Activated CD4-positive, alpha-beta T cell treated with anti-CD3 and anti-CD28 coated beads, Interleukin-2, amount 50 U/mL, for 4 hours (primary cell): ENCODE measurements at regions not wholly inside any gene's neighbourhood (a gene's known extent, or its start where the extent isn't known, plus 50 kb on each side); places are given as distances from the start of the nearest gene placed in this dataset.
"Not testable (repeated sequence)": the region's sequence is repeated elsewhere in the genome, so short reads cannot be mapped to it uniquely, and the experiment has no call there.

Source experiments
- DNase-seq, 2 experiments: peaks; one replicate each; pipeline ENCODE4 v3.0.0-alpha.2; 2020

DNA sequence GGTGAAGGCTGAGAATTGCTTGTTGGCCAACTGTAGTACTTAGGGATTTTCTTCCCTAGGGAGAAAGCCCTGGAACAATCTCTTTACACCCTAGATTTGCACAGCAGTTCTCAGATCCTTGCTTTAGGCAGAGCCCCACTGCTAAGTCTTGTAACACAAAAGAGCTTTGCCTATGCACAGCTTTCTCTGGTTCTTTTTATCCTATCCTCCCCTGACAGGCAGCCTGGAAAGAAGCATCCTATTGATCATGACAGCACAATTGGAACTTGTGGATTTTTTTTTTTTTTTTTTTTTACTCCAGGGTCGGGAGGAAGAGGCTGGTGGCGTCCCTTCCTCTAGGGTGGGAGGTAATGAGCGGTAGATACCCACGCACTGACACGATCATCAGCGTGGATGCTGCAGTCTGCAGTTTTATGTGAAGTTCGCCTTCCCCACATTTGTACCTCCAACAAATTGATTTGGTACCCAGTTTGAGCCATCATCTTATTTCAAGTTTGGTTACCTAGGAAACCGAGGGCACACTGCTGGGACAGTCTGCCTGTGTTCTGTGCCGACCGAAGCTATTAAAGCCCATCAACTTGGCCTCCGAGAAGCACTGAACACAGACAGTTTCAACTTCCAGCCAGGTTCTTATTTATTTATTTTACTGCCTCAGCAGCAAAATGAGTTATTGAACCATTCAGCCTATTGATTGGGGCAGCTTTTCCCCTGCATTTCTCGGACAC, 110.1 kb downstream of the NRN1 start:
- DNase-seq = no peak

DNA sequence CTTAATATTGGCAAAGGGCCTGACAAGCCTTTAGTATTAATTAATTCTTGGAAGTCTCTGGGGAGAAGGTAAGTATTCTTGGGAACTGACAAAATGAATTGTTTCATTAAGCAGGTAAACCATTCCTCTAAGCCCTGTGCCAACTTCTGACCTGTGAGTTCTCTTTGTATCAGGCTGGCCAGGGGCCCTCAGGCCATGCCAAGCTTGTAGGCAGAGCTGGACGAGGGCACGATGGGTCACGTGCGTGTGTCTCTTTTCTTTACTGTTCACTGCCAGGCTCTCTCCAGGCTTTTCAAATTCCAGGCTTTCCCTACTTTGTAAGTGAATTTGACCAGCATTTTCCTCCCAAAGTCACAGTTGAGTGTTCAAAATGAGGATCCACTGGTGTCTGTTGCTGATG, 112.4 kb downstream of the NRN1 start:
- no peak for DNase-seq

DNA sequence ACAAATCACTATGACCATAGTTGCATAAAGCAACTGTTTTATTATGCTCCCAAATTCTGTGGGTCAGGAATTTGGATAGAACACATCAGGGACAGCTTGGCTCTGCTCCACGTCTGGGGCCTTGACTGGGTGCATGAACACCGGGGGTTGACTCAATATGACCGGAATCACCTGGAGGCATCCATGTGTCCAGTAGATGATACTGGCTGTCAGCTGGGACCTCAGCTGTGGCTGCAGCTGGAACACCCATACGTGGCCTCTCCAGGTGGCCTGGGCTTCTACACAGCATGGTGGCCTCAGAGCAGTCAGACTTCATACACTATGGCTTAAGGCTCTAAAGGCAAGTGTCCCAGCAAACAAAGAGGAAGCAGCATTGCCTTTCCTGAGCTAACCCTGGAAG, 113.4 kb downstream of the NRN1 start:
- no peak for DNase-seq

DNA sequence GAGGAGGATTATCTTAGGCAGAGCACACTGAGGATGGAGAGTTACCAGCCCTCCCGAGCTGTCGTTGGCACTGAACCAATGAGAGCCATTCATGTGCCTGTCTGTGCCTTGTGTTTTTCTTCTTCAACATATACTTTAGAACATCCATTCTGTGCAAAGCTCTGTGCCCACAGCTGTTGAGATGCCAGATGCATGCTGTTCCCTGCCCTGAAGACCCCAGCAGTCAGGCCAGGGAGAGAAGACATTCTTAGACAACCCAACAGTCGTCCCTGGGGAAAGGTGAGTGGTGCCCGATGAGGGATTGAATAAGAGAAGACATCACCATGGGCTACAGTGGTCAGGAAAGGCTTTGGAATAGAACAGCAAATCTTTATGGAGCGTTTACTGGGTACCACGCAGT, 114.1 kb downstream of the NRN1 start:
- DNase-seq = no peak

DNA sequence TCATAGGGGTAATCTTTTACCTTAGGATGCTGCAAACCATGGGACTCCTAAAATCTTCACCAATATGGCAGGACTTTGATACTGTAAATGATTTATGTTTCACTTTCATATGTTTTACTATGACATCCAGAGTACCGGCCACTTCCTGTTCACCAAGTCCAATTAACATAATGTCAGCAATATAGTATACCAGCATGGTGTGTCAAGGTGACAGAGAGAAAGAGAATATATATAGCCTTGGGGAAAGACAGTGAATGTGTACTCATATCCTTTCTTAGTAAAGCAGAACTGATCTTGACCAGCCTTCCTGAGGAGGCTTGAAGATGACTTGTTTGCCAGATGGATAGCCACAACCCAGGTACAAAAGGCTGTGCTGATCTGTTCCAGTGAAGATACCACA, 127.9 kb downstream of the NRN1 start:
- DNase-seq = no peak

DNA sequence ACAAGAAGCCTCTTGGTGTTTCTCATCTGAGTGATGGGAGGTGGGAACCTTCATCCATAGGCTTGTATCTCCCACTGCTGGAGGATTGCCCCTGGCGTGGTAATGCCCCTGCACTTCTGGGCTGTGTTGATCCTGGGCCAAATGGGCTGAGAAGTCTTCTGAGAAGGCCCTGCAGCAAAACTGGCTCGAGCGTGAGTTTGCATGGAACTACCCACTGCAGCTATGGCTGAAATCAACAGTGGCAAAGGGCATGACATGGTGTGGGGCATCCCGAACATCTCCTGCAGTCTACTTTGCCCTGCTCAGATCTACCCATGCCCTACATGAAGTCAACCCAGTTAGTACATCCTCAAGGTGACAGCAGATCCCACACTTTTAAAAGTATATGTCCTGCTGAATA, 130.6 kb downstream of the NRN1 start:
- DNase-seq = no peak

DNA sequence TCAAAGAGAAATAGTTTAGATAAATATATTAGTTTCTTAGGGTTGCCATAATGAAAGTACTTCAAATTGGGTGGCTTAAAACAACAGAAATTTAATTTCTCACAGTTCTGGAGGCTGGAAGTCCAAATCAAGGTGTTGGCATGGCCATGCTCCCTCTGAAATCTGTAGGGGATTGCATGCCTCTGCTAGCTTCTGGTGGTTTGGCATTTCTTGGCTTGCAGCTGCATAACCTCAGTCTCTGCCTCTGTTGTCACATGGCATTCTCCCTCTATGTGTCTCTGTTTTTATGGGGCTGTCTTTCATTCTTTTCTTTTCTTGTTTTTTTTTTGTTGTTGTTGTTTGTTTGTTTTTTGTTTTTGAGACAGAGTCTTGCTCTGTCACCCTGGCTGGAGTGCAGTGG, 132.7 kb downstream of the NRN1 start:
- not testable (repeated sequence) for DNase-seq

DNA sequence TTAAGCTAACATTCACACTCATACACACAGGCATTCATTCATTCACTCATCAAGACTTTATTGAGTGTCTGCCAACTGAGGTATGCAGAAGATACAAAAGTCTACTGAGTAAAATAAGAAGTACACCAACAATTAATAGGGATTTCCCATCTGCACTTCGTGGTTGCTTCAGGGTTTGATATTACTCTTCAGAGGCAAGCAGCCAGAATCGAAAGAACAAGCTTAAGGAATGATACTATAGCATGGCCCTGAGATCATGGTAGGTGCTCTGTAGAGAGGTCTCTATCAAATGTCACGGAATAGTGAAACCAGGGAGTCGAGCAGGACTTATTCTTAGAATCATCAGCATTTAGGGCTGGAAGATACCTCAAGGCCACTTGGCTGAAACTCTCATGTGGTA, 135.4 kb downstream of the NRN1 start:
- no peak for DNase-seq

DNA sequence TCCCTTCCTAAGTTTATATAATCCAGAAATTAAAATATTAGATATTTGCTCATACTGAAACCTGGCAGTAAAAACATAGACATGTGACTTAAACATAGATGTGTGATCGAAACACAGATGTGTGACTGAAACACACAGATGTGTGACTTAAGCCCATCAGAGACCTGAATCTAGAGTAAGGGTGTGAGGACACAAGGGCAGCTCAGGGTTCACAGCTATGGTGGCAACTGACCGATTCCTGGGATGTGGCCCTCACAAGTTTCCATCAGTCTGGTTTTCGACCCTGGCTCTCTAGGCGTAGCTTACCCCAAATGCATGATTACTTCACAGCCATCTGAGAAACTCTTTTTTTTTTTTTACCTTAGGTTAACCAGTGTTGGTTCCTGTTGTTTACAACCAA, 137.0 kb downstream of the NRN1 start:
- DNase-seq = no peak

DNA sequence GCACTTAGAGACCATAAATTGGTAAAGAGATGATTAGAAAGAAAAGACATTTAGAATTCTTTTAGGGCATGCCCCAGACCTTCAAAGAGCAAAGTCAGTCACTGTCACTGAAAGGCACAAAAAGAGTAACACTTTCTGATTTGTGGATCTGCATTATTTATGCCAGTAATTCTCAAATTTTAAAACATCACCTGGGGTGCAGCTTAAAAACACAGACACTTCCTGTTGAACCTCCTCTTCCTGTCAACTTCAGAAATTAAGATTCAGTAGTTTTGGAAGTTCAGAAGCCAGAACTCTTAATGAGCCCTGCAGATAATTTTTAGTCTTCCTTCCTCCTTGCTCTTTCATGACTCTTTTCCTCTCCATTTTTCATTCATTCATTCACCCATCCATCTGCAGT, 137.5 kb downstream of the NRN1 start:
- no peak for DNase-seq

DNA sequence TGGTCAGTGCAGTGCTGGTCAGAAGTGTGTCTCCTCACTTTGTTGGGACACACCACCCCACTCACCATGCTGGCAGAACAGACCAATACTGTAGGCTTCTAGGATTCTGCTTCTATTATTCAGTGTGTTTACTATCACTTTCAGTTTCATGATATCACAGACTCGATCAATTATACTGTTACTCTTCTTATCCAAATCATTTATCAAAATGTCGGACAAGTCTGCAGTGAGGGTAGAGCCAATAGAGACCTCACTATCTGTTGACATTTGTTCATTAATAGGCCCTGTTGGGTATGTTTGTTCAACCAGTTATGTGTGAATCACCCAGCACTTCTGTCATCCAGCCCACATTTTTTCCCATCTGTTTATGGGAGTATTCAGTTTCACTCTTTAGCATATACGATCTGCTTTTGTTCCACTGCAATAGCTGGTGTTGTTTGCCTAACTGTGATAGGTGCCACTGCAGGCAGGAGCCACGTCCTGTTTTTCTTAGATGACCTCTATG, 140.1 kb downstream of the NRN1 start:
- DNase-seq = peak in 1 of 2 experiments; percentile 10

DNA sequence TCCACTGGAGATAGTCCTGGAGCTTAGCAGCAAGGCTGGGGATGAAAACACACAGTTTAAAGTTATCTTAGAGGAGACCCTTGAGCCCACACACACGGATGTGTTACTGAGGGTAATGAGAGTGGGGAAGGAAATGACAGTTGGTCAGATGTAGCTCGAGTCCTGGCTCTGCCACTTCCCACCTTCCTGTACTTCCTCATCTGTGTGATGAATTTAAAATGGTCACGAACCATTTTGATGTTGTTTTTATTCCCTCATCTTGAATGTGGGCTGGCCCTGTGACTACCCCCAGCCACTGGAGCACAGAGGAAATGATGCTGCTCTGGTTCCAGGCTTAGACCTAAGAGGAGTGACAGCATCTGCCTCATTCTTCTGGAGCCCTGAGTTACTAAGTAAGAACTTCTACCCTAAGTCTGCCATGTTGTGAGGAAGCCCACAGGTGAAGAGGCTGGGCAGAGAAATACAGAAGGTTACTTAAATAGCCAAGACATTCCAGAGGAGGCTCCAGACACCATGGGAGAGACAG, 141.2 kb downstream of the NRN1 start:
- DNase-seq = no peak

DNA sequence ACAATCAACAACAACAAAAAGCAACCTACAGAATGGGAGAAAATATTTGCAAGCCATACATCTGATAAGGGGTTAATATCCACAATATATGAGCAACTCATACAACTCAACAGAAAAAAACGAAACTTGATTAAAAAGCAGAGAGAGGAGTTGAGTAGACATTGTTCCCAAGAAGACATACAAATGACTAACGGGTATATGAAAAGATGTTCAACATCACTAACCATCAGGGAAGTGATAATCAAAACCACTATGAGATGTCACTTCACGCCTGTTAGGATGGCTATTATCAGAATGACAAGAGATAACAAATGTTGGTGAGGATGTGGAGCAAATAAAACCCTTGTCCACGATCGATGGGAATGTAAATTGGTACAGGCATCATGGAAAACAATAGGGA, 145.9 kb downstream of the NRN1 start:
- DNase-seq = no peak

DNA sequence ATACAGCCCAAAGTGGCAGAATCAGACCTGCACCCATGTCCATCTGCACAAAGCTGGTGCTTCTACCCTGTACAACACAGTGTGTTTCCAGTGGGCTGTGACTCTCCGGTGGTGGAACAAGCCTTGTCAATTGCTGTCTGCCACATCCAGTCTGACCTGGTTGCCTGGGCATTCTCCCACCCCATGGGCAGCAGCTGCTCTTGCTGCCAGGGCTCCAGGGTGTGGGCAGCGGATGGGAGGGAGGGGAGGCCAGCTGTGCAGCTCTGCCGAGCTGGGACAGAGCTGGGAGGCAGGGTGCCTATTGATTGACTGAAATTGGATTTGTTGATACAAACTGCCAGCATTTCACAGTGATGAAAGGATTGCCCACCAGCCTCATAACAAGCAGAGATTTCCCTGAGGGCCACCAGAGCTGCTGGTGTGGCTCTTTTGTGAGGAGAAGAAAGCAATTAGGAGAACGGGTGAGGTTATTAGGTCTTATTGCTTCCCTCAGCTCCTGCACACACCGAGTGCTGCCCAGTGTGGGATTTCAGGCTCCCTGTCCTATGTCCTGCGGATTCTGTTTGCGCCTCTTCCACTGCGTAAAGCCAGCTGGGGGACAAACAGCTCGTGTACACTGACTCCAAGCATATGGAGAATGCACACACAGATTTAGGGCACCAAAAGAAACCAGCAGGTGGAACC, 150.8 kb downstream of the NRN1 start:
- no peak for DNase-seq

DNA sequence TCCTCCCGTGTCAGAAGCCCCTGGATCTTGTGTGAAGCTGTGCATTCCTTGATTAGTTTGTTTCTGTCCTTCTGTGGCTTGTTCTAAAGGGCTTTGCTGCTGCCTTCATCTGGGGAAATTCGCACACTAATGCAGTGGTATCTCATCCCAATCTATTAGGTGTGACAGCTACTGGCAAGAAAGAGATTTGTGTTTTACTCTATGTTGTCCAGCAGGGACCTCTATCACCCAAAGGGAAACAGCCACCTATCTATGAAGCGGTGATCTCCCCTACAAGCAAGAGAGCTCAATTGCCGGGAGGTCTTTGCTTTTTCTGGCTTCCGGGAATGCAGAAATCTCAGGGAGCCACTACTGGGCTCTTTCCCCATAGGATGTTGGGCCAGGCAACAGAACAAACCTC, 151.8 kb downstream of the NRN1 start:
- DNase-seq = no peak

DNA sequence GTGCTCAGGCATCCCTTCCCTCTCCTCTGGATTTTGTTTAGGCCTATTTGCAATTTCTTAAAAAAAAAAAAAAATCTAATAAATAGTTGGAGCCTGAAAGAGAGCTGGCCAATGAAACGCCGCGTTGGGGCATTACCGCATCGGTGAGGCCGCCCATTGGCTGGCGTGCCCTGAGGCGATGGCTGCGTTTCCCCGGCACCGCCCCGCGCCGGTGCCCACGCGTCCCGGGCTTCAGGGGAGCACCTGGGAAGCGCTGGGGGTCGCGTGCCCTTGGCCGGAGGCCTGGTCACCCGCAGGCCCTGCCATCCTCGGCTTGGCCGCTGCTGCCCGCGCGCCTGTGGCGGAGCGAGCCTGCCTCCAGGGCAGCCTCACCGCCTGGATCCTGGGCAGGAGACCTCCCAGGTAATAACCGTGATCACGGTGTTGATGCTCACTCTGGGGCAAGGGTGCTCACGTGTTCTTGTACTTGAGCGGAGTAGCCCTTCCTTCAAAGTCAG, 155.4 kb downstream of the NRN1 start:
- DNase-seq = peak; percentile 59 to 60

DNA sequence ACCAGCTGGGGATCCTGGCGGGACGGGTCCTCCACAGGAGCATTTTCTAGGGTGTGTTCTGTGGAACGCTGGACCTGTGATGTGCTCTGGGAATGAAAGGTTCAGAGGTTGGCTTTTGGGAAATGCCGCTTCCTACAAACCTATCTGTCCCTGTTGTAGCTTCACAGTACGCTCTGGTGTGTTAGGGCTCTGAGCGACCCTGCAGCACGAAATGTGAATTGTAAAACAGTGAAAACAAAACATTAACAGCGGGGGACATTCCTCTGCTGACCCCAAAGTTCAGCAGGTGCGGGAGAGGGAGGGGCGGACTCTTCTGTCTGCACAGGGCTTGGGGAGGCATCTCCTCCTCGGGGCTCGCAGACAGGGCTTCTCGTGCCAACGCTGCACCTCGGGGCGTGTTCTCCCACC, 155.9 kb downstream of the NRN1 start:
- DNase-seq = no peak

DNA sequence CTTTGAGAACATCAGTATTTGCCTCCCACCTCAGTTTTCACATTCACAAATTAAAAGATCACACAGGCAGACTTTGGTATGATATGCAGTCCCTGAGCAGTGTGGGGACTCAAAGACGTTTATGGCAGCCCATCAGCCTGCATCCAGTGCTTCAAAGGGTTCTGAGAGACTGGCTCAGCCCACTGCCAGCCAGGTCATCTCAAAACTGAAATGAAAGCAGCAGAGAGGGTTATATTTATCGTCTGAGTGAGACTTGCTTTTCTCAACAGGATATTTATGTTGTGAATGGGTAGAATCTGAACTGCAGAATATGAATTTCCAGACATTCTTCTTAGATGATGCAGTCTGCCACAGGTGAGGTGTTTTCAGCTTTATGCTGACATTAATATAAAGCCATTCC, 159.8 kb downstream of the NRN1 start:
- no peak for DNase-seq

DNA sequence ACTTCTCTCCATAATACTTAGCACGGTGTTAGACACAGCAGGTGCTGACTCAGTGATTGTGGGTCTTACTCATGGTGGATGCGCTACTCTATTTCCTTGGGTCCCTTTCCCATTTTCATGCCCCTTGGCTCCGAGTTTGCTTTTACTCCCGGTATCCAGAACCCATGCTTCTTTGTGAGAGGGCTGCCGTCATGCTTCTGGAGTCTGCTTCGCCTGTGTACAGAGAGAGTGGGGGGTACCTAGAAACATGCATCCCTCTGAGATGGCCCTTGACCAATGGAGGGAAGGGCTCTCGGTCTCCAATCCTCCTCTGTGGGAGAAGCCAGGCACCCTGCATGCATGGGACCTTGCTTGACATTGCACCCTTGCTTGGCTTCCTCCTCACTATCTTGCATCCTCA, 160.4 kb downstream of the NRN1 start:
- no peak for DNase-seq

DNA sequence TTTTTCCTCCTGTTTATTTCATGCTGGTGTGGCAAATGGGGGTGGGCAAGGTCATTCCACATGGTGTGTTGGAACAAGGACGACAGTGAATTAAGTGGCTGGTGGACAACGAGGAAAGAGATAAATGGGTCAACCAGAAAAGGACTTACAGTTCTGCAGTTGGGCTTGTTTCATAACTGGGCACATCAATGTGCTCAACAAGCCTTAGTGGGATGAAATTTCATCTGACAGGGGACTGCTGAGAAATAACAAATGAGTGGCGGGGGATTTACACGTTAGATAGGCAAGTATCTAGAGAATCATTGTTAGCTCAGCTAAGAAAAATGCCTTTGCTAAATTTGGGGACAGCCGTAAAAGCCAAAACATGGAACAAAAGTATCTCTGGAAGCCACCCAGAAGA, 163.6 kb downstream of the NRN1 start:
- DNase-seq = no peak

DNA sequence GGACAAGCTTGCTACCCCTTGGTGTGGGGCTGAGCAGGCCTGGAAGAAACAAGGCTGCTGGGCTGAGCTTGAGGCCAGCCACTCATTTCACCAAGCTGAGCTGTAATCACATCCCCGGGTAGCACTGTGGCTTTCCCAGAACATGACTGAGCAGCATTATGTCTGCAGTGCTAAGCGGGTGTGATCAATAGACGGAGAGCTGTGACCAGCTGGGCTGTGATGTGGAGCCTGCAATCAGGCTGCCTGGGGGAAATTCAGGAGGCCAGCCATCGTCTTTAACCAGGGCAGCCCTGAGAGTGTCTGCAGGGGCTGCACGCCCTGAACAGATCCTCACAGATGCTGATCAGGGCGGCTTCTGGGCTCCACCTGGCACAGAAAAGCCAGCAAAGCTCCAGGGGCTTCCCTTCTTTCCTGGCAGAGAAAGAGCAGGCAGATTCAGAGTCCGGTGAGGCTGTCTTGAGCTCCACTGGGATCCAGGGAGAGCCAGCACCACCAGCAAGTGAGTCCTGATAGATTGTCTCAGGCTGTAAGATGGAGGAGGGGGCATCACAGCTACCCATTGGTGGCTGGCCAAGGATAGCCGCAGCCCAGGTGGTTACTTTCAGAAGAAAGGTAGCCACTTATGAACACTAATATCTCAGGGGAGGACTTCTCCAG, 165.9 kb downstream of the NRN1 start:
- no peak for DNase-seq

DNA sequence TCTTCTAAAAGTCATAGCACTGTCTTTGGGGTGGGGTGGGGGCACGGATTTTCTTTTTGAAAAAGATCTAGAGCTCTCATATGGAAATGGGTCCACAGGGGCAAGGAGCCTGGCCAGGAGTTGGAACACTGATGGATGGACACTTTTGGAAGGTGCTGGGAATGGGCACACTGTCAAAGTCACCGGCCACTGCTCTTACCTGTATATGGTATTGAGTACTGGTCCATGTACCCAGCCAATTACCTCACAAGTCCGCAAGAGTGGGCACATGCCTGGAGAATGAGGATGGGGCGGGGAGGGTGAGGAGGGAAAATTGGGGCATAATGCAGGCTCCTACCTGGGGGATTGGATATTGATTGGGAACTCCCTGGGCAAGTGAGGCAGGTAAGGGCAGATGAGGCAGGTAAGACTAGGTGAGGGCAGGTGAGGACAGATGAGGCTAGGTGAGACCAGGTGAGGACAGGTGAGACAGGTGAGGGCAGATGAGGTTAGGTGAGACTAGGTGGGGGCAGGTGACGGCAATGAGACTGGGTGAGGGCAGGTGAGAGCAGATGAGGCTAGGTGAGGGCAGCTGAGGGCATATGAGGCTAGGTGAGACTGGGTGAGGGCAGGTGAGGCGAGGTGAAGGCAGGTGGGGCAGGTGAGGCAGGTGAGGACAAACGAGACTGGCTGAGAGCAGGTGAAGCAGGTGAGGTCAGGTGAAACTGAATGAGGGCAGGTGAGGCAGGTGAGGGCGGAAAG, 167.9 kb downstream of the NRN1 start:
- no peak for DNase-seq

DNA sequence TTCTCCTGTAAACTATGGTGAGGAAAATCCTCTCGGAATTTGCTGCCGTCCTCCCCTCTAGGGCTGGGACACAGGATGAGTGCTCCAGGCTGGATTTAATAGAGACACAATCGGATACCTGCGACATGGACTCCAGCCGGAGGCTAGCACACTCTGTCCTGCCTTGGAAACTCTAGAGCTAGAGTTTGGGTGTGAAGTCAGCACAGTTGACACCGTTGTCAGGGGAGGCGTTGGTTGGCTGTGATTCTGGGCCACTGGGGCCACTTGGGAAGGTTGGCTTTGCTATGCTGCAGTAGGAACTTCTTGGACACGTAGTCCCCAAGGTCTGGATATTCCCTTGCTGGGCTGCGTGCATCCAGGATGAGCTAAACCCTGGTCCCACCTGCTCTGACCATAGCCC, 169.4 kb downstream of the NRN1 start:
- DNase-seq = no peak
